ENCODE measurements at regions not wholly inside any gene's neighbourhood (a gene's known extent, or its start where the extent isn't known, plus 50 kb on each side); places are given as distances from the start of the nearest gene placed in this dataset.
"Not testable (repeated sequence)": the region's sequence is repeated elsewhere in the genome, so short reads cannot be mapped to it uniquely, and the experiment has no call there.

DNA sequence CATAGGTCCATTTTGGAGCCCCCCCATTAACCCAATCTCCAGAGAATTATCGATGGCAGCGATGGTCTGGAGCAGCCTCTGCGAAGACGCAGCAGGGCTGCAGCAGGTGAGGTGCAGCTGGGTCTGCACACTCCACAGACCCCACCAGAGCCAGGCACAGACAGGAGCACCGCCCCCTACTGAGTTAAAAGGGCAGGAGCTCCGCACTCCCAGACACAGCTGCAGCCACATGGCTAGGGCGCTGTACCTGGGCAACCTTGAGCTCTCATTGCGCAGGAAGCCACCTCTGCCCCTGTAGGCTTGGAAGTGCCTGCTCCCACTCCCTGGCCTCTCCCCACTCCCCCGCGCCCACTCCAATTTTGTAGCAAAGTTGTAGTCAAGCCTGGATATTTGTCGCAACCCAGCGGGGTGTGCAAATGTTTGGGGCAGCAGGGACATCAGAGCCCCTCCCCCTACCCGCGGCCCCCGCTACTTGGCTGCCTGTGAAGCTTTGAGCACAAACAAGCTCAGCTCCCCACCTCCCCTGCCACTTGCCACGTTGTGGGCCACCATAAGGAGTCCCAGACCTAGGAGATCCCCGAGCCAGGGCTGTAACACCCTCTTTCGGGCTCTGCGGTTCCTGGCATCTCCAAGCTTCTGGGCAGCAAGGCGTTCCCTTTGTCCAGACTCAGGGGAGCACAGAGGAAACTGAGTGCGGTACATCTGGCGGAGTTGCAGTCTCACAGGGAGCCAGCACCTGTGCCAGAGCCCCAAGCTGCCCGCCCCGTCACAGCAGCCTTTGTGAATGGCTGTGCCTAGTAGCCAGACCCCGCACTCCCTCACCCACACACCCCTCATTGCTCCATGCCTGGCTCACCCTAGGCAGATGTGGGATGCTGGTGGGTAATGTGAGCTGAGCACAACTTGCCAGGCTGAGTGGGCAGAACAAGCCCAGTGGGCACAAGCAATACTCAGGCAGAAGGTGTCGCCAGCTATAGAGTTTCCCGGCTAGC, 949.7 kb upstream of the SLITRK1 start:
- no peak for DNase-seq

GRCh38 chr13:84823528-84823927, 941.3 kb upstream of the SLITRK1 start:
- DNase-seq: no peak

DNA sequence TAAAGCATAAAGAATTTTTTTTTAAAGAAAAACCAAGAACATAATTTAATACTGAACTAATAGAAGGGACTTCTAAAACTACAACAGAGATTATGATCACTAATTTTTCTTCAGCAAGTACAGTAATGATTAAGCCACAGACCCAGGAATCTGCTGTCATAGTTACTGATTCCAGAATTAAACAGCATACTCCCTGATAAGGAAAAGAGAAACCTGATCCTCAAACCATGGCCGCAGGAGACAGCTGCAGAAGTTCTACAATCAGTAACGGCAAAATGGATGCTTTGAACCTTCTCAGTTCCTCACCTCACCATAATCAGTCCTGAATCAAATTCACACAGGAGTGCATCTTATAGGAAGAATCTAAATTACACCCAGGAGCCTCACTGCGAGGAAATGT, 939.0 kb upstream of the SLITRK1 start:
- DNase-seq: no peak

GRCh38 chr13:84816567-84817105, 934.4 kb upstream of the SLITRK1 start:
- DNase-seq: no peak

DNA sequence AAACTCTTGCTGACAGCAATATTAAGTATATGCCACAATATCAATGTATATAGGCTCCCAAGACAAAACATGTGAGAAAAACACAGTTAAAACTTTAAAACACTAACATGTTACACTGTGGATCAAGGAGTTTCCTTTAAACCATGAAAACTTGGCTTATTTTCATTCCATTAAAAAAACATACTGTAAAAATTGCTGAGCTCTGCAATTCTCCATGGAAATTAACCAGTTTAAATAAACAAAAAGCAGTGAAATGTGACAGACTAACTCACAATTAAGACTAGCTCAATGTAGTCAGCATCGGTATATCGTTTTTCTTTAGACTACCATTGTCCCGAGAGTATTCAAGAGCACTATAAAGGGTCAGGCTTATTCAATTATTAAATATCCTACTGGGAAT, 930.5 kb upstream of the SLITRK1 start:
- DNase-seq: no peak

DNA sequence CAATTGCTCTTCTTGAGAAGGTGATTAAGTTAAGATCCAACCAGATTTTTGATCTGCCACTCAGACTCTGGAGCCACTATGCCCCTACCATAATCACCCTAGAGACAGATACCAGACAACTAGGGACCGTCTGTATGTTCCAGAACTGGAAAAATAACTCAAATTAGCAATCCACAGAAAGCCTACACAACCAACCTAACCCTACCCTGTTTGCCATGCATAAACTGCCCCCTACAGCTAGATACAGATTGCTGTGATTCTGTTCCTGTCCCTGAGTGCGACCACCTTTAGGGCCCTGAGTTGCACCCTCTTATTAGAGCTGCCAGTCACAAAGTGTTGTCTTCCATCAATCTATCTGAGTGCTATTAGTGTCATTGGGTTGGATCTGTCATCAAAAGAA, 929.8 kb upstream of the SLITRK1 start:
- DNase-seq: no peak

GRCh38 chr13:84810781-84811180, 928.5 kb upstream of the SLITRK1 start:
- DNase-seq: no peak

- DNase-seq: no peak
Measured at GRCh38 chr13:84802073-84802472, 919.8 kb upstream of the SLITRK1 start.

DNA sequence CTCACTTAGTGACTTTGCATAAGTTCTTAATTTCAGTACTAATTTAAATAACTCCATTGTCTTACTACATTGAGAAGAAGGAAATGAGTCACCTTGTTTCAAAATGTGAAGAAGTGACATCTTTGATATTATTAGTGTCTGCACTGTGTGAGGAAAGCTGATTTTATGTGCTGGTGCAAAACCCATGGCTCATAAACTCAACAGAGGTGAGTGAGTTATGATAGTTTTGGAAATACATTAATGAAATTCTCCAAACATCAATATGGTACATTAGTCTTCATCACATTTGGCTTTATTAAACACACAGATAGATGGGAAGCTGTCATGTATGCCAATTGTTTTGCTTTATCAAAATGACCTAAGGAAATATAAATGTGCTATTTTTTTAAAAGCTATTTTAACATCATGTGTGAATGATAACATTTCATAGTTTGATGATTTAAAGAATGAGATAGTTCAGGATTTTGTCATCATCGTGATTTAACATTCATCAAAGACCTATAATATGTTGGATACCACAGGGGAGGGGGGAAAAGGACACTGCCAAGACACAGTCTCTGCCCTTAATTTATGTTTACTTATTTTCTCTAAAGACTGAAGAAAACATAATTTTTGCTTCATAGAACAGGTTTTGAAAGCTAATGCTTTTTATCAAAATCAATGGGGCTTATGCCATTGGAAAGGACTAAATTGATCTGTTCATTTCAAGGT, 902.3 kb upstream of the SLITRK1 start:
- no peak for DNase-seq

GRCh38 chr13:84777316-84777715, 895.0 kb upstream of the SLITRK1 start:
- DNase-seq: no peak

GRCh38 chr13:84776593-84776992, 894.3 kb upstream of the SLITRK1 start:
- DNase-seq: no peak

DNA sequence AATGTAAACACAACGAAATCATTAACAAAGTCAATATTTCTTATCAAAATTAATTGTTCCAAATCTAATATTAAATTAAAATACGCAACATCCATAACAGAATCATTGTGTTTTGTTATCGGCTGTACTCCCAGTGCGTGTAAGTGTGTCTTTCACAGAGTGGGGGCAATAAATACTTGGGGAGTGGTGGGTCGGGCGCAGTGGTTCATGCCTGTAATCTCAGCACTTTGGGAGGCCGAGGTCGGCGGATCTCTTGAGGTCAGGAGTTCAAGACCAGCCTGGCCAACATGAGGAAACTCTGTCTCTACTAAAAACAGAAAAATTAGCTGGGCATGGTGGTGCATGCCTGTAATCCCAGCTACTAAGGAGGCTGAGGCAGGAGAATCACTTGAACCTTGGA, 893.6 kb upstream of the SLITRK1 start:
- not testable (repeated sequence) for DNase-seq

DNA sequence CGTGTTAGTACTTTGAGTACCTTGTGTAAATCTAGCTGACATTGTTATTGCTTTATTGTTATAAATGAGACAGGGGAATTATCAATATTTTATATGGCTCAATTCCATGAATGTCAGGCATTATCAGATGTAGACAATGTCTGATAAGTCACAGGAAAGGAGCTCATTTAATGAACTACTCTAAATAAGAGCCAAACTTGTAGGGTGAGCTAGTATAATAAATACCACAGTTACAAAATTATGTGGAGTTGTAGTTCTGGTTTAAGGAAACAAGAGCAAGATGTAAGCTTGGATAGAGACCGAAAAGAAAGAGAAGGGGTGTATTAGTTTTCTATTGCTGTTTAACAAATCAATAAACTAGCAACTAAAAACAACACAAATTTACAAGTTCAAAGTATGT, 891.8 kb upstream of the SLITRK1 start:
- DNase-seq: no peak

DNA sequence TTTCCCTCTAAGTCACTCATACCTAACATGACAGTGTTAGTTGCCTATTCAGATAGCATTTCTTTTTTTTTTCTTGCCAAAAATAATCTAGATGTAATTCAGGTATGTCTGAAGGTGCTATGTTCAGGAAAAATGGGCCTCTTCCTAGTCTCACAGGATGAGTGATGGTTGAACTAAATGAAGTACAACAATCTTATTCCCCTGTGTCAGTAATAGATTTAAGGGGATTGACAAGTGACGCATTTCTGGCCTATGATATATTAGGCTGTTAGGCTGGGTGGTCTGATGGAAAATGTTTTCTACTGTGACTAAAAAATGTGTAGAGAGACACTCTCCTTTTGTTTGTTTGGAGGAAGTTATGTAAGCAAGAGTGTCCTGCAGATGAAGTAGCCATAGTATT, 878.7 kb upstream of the SLITRK1 start:
- DNase-seq: no peak

GRCh38 chr13:84749126-84749525, 866.9 kb upstream of the SLITRK1 start:
- DNase-seq: no peak

DNA sequence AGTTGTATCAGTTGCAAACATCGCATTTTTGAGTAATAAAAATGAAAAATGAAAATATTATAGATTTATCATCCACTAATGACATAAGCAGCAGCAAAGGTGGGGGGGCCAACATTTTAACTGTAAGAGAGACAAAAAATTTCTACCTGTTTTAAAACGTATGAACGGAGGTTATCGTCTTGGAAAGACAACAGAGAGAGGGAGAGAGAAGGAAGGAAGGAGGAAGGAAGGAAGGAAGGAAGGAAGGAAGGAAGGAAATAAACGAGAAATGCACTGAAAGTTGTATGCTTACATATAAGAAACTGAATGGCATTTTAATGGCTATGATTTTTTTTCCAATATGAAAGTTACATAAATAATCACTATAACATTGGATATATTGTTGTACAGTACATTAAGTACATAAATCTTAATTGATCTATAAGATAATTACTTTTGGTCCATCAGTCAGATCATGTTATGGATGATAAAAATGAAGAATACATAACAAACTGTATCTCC, 862.8 kb upstream of the SLITRK1 start:
- no peak for DNase-seq

DNA sequence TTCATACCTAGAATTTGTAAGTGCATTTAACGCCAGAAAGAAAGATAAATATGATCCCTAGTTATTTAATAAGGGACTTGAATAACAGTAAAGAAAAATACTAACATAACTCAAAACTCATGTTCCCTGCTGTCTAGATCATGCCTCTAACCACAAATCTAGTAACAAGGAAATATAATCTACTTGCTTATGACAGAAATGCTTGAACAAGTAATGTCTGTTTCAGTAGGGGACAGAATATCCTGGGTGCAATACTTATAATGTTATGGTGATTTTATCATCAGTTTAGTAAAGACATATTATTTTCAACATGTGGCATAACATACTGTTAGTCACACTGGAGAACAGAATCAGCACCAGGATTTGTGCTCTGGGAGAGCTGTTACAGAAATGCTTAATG, 861.9 kb upstream of the SLITRK1 start:
- DNase-seq: no peak

DNA sequence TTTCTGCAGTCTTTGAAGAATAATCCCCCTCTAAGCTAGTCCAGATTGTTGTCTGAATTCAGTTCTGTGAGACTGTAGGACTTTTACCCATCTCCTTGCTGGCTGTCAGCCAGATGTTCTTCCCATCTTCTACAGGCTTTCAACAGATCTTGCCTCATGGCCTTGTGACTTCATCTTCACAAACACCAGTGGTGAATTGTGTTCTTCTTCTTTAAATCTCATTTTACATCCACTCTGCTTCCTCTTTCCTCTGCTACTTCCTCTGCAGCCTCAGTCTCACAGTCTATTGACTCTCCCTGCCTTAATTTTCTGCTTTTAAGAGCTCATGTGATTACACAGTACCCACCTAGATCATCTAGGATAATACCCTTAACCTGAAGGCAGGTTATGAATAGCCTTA, 859.0 kb upstream of the SLITRK1 start:
- DNase-seq: no peak

- no peak for DNase-seq
Measured at GRCh38 chr13:84739021-84739420, 856.7 kb upstream of the SLITRK1 start.

DNA sequence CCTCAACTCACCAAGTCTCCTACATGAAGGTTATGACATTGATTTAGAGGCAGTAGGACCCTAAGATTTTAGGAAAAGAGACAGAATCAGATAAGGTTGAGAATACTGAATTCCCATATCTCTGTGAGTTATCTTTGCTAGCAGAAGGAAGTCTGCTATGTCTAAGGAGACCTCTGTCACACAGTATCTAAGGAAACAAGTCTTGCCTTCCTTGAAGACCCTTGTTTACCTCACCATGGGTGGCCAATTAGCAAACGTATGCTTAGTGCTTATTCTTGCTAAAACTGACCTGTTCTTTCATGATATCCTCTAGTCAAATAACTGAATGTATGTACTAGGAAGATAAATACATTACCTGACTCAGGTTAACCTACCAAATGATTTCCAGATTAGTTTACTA, 855.4 kb upstream of the SLITRK1 start:
- no peak for DNase-seq

GRCh38 chr13:84730376-84730775, 848.1 kb upstream of the SLITRK1 start:
- DNase-seq: no peak

DNA sequence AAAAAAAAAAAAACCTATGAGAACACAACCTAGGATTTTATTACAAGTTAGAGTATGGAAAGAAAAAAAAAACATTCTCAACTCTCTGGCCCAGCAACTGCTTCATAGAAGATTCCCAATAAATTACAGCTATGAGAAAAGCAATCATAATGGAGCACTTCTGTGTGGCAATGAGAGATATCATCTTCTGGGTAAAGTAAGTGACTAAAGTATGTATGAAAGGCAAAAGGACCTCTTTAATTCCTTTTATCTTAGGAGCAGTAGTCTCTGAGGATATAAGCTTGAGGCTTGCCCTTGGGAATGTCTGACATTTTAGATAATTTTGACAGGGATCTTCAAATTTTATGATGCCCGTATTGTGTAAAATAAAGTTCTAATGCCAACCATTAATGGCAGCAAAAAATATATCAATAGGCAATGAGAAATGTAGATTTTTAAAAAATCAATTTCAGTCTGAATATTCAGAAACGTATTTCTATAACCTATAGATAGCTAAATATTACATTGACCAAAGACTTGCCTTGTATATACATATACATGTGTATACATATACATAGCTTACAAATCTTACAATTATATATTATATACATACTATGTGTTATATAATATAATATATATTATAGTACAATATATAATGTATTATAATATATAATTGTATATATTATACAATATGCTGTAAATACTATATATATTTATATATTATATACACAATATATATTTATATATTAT, 823.9 kb upstream of the SLITRK1 start:
- no peak for DNase-seq

GRCh38 chr13:84702174-84702573, 819.9 kb upstream of the SLITRK1 start:
- DNase-seq: no peak
